Gastroesophageal sphincter (tissue), 2 donors: ENCODE measurements at regions not wholly inside any gene's neighbourhood (a gene's known extent, or its start where the extent isn't known, plus 50 kb on each side); places are given as distances from the start of the nearest gene placed in this dataset.

Source experiments
- POLR2A ChIP-seq, 2 donors: fragments of 450-650 bp; IDR thresholded peaks; one replicate each; pipeline ENCODE4 v1.6.1; 2017; ENCODE audit warnings: antibody characterized with exemption in 2 of 2, mild to moderate bottlenecking in 2 of 2, moderate library complexity in 1 of 2
- POLR2AphosphoS5 ChIP-seq: sonication (generic); formaldehyde crosslinking; IDR thresholded peaks from one replicate; pipeline ENCODE4 v1.6.1; 2017; ENCODE audit warnings: antibody characterized with exemption

DNA sequence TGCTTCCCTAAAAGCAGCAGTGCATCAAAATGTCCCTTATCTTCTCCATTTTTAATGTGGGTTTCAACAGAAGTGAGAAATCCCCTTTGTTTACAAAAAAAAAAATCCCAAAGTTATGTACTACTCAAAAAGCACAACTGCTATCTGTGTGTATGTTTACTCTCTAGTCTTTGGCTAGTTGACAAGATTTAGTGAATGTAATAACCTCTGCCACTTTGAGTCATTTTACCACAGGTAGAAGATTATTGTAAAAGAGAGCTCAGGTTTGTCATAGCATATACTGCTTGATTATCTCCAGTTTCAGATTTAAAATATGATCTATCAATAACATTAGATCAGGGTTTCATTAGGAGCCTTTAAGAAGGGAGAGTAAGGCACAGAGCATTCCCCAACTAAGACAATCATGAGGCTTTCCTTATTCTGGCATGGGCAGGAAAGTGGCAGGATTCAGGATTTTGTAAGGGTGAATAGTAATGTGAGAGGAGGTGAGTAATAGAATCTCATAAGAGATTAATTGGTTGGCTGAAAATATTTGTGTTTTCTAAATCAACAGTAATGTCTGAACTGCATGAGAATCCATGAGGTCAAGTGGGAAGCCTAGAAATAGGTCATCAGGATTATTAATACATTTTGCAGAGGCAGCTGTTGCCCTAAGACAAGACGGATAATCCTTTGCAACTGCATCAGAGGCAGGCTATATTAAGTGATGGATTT lies 1780.3 kb upstream of the LRRTM1 start:
- TF ChIP-seq POLR2AphosphoS5 (no peak), POLR2A (IDR thresholded peaks at IDR 0.05) (no peak)
